NCI-H748 (cell line): ENCODE measurements at regions not wholly inside any gene's neighbourhood (a gene's known extent, or its start where the extent isn't known, plus 50 kb on each side); places are given as distances from the start of the nearest gene placed in this dataset.
"Not testable (repeated sequence)": the region's sequence is repeated elsewhere in the genome, so short reads cannot be mapped to it uniquely, and the experiment has no call there.

ENCODE experiments used
- DNase-seq: peaks from one replicate; lab custom pipeline; 2025; ENCODE audit not compliant: unreplicated experiment; lab: John Stamatoyannopoulos, UW

GRCh38 chr4:33453916-33454315, 2733.7 kb downstream of the PCDH7 start:
- no peak for DNase-seq

GRCh38 chr4:33465565-33465964, 2745.4 kb downstream of the PCDH7 start:
- no peak for DNase-seq

- peak; percentile 65 for DNase-seq
These were observed 2747.1 kb downstream of the PCDH7 start for GRCh38 chr4:33467291-33467690.

- DNase-seq: no peak
These were observed 2750.6 kb downstream of the PCDH7 start for GRCh38 chr4:33470805-33471204.

- DNase-seq: peak; percentile 10
These were observed 2757.5 kb downstream of the PCDH7 start for GRCh38 chr4:33477715-33478114.

- peak; percentile 31 for DNase-seq
These were observed 2761.5 kb downstream of the ARAP2 start for GRCh38 chr4:33482773-33483172.

- no peak for DNase-seq
These were observed 2759.2 kb downstream of the ARAP2 start for GRCh38 chr4:33485111-33485510.

- no peak for DNase-seq
These were observed 2751.1 kb downstream of the ARAP2 start for GRCh38 chr4:33493231-33493630.

GRCh38 chr4:33494150-33494549, 2750.2 kb downstream of the ARAP2 start:
- no peak for DNase-seq

- not testable (repeated sequence) for DNase-seq
These were observed 2742.7 kb downstream of the ARAP2 start for GRCh38 chr4:33501587-33501986.

GRCh38 chr4:33512397-33512796, 2731.9 kb downstream of the ARAP2 start:
- no peak for DNase-seq

- DNase-seq: no peak
These were observed 2725.5 kb downstream of the ARAP2 start for GRCh38 chr4:33518856-33519255.

GRCh38 chr4:33532821-33533220, 2711.5 kb downstream of the ARAP2 start:
- DNase-seq: no peak

- DNase-seq: no peak
These were observed 2707.4 kb downstream of the ARAP2 start for GRCh38 chr4:33536898-33537297.

- DNase-seq: no peak
These were observed 2706.8 kb downstream of the ARAP2 start for GRCh38 chr4:33537527-33537926.

GRCh38 chr4:33543941-33544450, 2700.3 kb downstream of the ARAP2 start:
- no peak for DNase-seq

- no peak for DNase-seq
These were observed 2693.1 kb downstream of the ARAP2 start for GRCh38 chr4:33551244-33551643.

GRCh38 chr4:33561259-33561658, 2683.1 kb downstream of the ARAP2 start:
- no peak for DNase-seq

- DNase-seq: no peak
These were observed 2677.7 kb downstream of the ARAP2 start for GRCh38 chr4:33566649-33567048.

- no peak for DNase-seq
These were observed 2666.5 kb downstream of the ARAP2 start for GRCh38 chr4:33577791-33578190.

- DNase-seq: no peak
These were observed 2664.4 kb downstream of the ARAP2 start for GRCh38 chr4:33579951-33580350.

GRCh38 chr4:33592701-33593100, 2651.6 kb downstream of the ARAP2 start:
- no peak for DNase-seq

GRCh38 chr4:33606951-33607350, 2637.4 kb downstream of the ARAP2 start:
- DNase-seq: no peak

GRCh38 chr4:33616121-33616520, 2628.2 kb downstream of the ARAP2 start:
- DNase-seq: no peak
